Tibial nerve (tissue), 3 donors: ENCODE measurements at regions not wholly inside any gene's neighbourhood (a gene's known extent, or its start where the extent isn't known, plus 50 kb on each side); places are given as distances from the start of the nearest gene placed in this dataset.

Experiments used
- POLR2A ChIP-seq, 2 donors: fragments of 450-650 bp; IDR thresholded peaks; one replicate each; pipeline ENCODE4 v1.6.1; 2017; ENCODE audit warnings: antibody characterized with exemption in 2 of 2, mild to moderate bottlenecking in 2 of 2, moderate library complexity in 2 of 2
- TF ChIP-seq, protein P1 (sequence below), 5 experiments: fragments of 200-600 bp in 3 of 5; fragments of 450-650 bp in 2 of 5; sonication (generic) in 3 of 5; IDR thresholded peaks; one replicate each; pipeline ENCODE4 v1.5.1; 2016 to 2019; ENCODE audit warnings: antibody characterized with exemption in 5 of 5, mild to moderate bottlenecking in 3 of 5, moderate library complexity in 2 of 5

DNA sequence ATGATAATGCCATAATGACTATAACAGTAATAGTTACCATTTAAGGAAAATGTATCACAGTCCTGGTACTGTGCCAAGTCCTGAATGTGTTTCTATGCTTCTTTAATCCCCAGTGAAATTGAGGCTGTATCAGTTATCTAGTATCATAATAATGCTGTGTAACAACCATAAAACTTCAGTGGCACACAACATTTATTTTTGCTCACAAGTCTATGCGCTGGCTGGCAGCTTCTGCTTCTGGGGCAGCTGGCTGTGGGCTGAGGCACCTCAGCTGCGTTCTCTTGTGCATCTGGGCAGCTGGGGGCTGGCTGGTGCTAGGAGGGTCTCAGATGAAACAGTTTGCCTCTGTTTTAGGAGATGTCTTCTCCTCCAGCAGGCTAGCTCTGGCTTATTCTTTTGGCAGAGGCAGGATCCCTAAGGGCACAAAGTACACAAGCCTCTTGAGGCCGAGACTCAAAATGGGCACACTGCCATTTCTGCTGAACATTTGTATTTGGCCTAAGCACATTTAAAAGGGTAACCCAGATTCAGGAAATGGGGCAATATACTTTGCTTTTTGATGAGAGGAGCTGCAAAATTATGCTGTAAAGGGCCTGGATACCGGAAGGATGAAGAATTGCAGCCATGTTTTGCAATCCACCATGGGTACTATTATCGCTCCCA lies 62.6 kb upstream of the DHX15 start:
- TF ChIP-seq, protein P1, sequence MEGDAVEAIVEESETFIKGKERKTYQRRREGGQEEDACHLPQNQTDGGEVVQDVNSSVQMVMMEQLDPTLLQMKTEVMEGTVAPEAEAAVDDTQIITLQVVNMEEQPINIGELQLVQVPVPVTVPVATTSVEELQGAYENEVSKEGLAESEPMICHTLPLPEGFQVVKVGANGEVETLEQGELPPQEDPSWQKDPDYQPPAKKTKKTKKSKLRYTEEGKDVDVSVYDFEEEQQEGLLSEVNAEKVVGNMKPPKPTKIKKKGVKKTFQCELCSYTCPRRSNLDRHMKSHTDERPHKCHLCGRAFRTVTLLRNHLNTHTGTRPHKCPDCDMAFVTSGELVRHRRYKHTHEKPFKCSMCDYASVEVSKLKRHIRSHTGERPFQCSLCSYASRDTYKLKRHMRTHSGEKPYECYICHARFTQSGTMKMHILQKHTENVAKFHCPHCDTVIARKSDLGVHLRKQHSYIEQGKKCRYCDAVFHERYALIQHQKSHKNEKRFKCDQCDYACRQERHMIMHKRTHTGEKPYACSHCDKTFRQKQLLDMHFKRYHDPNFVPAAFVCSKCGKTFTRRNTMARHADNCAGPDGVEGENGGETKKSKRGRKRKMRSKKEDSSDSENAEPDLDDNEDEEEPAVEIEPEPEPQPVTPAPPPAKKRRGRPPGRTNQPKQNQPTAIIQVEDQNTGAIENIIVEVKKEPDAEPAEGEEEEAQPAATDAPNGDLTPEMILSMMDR (IDR thresholded peaks at IDR 0.05), result no peak
- no peak for TF ChIP-seq POLR2A (IDR thresholded peaks at IDR 0.05)
